Kidney (tissue), 13 donors: ENCODE measurements at regions not wholly inside any gene's neighbourhood (a gene's known extent, or its start where the extent isn't known, plus 50 kb on each side); places are given as distances from the start of the nearest gene placed in this dataset.

Experiments
- DNase-seq, 5 donors: peaks; one replicate each; pipeline ENCODE4 v3.0.0-alpha.2; 2013 to 2020
- FAIRE-seq: peaks from 2 replicates; lab custom pipeline; 2012; peaks lifted over from hg19 to GRCh38; lab: Jason Lieb, UNC
- H3K27ac ChIP-seq, 2 donors: one replicate each; pipeline ENCODE4 v1.7.0; 2013; ENCODE audit warnings: low read depth in 2 of 2, low read length in 2 of 2, inconsistent platforms in 1 of 2
- H3K27me3 ChIP-seq: one replicate; pipeline ENCODE4 v1.7.1; 2013; ENCODE audit warnings: low read length, inconsistent platforms; ENCODE audit not compliant: control insufficient read depth, insufficient read depth
- H3K36me3 ChIP-seq, 3 donors: one replicate each; pipeline versions ENCODE4 v1.7.0 to v1.7.1; 2013; ENCODE audit warnings: low read length in 3 of 3, control low read depth in 1 of 3, inconsistent platforms in 1 of 3; ENCODE audit not compliant: insufficient read depth in 3 of 3, control insufficient read depth in 2 of 3
- H3K4me1 ChIP-seq, 3 donors: one replicate each; pipeline versions ENCODE4 v1.7.0 to v1.7.1; 2013; ENCODE audit warnings: low read length in 3 of 3, inconsistent platforms in 1 of 3, low read depth in 1 of 3; ENCODE audit not compliant: control insufficient read depth in 2 of 3, insufficient read depth in 2 of 3
- H3K4me3 ChIP-seq, 3 donors: one replicate each; pipeline versions ENCODE4 v1.7.0 to v1.8.1; 2013; ENCODE audit warnings: low read length in 3 of 3, control low read depth in 1 of 3, inconsistent platforms in 1 of 3
- H3K9ac ChIP-seq, 3 donors: one replicate each; pipeline versions ENCODE4 v1.7.0 to v1.7.1; 2013; ENCODE audit warnings: low read length in 3 of 3, control low read depth in 1 of 3, inconsistent platforms in 1 of 3
- H3K9me3 ChIP-seq, 3 donors: one replicate each; pipeline versions ENCODE4 v1.7.0 to v1.7.1; 2013; ENCODE audit warnings: low read length in 3 of 3, control low read depth in 1 of 3, inconsistent platforms in 1 of 3; ENCODE audit not compliant: control insufficient read depth in 2 of 3, insufficient read depth in 1 of 3
- intact Hi-C: fragments of 100-400 bp; cut with DNase I; formaldehyde crosslinking; loops from one replicate; pipeline ENCODE4 v1.11.1; 2022
- TF ChIP-seq, protein P1 (sequence below): IDR thresholded peaks from 3 replicates; pipeline ENCODE4 v1.5.1; 2012; ENCODE audit warnings: mild to moderate bottlenecking, moderate library complexity, borderline replicate concordance; ENCODE audit not compliant: insufficient read depth; ENCODE audit errors: extremely low read depth
- donor health status: control.
- donor health status: control.
- donor health status: control.
- donor health status: control.
- donor health status: control.
- donor health status: DM: yes; HTN: yes; CAD: no.
- donor health status: Normal renal cell carcinoma (clear cell type).

GRCh38 chr18:24988253-24988840 is 363.6 kb downstream of the ZNF521 start:
- intact Hi-C loops = no loop called here
- DNase-seq = no peak
- H3K4me1 ChIP-seq = peaks cover 0 to 2% (median 0%) of the 10 kb centered on the region in 3 donors
- no peaks in the 10 kb centered on the region for H3K9me3 ChIP-seq
- no peak overlapping the region for H3K27ac ChIP-seq
- TF ChIP-seq, protein P1, sequence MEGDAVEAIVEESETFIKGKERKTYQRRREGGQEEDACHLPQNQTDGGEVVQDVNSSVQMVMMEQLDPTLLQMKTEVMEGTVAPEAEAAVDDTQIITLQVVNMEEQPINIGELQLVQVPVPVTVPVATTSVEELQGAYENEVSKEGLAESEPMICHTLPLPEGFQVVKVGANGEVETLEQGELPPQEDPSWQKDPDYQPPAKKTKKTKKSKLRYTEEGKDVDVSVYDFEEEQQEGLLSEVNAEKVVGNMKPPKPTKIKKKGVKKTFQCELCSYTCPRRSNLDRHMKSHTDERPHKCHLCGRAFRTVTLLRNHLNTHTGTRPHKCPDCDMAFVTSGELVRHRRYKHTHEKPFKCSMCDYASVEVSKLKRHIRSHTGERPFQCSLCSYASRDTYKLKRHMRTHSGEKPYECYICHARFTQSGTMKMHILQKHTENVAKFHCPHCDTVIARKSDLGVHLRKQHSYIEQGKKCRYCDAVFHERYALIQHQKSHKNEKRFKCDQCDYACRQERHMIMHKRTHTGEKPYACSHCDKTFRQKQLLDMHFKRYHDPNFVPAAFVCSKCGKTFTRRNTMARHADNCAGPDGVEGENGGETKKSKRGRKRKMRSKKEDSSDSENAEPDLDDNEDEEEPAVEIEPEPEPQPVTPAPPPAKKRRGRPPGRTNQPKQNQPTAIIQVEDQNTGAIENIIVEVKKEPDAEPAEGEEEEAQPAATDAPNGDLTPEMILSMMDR = no peak
- no peaks in the 10 kb centered on the region for H3K36me3 ChIP-seq
- no peak overlapping the region for H3K9ac ChIP-seq
- H3K27me3 ChIP-seq = no peaks in the 10 kb centered on the region
- no peak for FAIRE-seq
- H3K4me3 ChIP-seq = no peak overlapping the region

- DNase-seq (peak in 1 of 5 donors; percentile 13), FAIRE-seq (no peak)
- Histone ChIP-seq H3K27me3 (no peaks in the 10 kb centered on the region), H3K4me3 (no peak overlapping the region), H3K27ac (no peak overlapping the region), H3K36me3 (no peaks in the 10 kb centered on the region), H3K4me1 (peaks cover 0 to 2% (median 0%) of the 10 kb centered on the region in 3 donors), H3K9me3 (no peaks in the 10 kb centered on the region), H3K9ac (no peak overlapping the region)
- intact Hi-C loops = no loop called here
- TF ChIP-seq, protein P1 = no peak
Observed at GRCh38 chr18:24989760-24990593, 362.0 kb downstream of the ZNF521 start.

DNA sequence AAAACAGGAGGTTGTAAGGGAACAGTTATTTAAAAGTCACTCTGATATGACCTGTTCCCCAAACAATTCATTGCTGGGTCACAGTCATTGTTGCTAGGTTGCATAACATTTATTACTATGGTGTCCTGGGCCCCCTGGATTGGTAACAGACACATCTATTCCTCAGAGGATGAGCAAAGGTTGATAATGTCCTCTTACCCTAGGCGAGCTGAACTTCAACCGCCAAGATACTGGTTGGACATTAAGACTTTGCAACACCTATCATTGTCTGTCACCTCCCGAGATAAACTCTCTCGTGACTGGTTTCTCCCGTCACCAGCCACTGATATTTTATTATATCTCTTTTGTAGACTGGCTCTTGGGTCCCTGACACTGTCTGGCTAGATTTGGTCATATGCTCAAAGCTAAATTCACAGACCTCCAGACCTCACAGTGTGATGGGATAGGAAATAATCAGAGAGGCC is 361.3 kb downstream of the ZNF521 start:
- Histone ChIP-seq H3K9ac (no peak overlapping the region), H3K9me3 (no peaks in the 10 kb centered on the region), H3K27me3 (no peaks in the 10 kb centered on the region), H3K4me1 (peaks cover 0 to 2% (median 0%) of the 10 kb centered on the region in 3 donors), H3K36me3 (no peaks in the 10 kb centered on the region), H3K27ac (no peak overlapping the region), H3K4me3 (no peak overlapping the region)
- intact Hi-C loops = no loop called here
- FAIRE-seq (no peak), DNase-seq (no peak)
- TF ChIP-seq, protein P1 = no peak
